GM10248 (cell line): ENCODE measurements at regions not wholly inside any gene's neighbourhood (a gene's known extent, or its start where the extent isn't known, plus 50 kb on each side); places are given as distances from the start of the nearest gene placed in this dataset.

Source experiments
- CTCF ChIA-PET: fragments of 300-600 bp; sonication (Branson Sonifier 250); formaldehyde crosslinking; extraction: SDS; loops from one replicate; lab custom pipeline; 2021; ENCODE audit warnings: antibody characterized with exemption; lab: Yijun Ruan, JAX
- POLR2A ChIA-PET: fragments of 350-650 bp; sonication (Branson Sonifier 250); formaldehyde crosslinking; extraction: SDS; loops from one replicate; lab custom pipeline; 2020; ENCODE audit warnings: antibody characterized with exemption; lab: Yijun Ruan, JAX
- DNase-seq: peaks from one replicate; pipeline ENCODE4 v3.0.0; 2012; ENCODE audit errors: extremely low spot score
- TF ChIP-seq, protein P1 (sequence below): IDR thresholded peaks from 2 replicates; pipeline ENCODE4 v1.5.1; 2012; ENCODE audit warnings: mild to moderate bottlenecking, low read depth; ENCODE audit errors: extremely low read depth, missing control alignments, control extremely low read depth

DNA sequence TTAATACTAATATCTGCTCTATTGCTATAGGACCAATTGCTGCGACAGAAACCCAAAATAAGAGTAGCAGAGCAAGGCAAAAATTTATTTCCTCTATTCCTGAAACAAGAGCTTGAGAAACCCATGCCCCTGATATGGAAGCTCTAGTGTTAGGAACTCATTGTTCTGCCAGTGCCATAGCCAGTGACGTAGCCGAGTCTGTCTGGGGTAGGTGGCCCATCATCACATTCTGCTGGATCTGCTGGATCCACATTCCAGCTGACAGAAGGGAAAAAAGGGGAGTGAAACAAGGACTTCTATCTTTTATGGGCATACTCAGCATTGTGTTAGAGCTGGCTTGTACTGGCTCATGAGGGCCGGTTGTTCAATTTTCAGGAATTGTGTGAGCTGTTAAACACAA lies 248.9 kb upstream of the MON1B start:
- DNase-seq = no peak
- POLR2A ChIA-PET = no interaction called here
- TF ChIP-seq, protein P1, sequence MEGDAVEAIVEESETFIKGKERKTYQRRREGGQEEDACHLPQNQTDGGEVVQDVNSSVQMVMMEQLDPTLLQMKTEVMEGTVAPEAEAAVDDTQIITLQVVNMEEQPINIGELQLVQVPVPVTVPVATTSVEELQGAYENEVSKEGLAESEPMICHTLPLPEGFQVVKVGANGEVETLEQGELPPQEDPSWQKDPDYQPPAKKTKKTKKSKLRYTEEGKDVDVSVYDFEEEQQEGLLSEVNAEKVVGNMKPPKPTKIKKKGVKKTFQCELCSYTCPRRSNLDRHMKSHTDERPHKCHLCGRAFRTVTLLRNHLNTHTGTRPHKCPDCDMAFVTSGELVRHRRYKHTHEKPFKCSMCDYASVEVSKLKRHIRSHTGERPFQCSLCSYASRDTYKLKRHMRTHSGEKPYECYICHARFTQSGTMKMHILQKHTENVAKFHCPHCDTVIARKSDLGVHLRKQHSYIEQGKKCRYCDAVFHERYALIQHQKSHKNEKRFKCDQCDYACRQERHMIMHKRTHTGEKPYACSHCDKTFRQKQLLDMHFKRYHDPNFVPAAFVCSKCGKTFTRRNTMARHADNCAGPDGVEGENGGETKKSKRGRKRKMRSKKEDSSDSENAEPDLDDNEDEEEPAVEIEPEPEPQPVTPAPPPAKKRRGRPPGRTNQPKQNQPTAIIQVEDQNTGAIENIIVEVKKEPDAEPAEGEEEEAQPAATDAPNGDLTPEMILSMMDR = no peak
- CTCF ChIA-PET = no interaction called here

DNA sequence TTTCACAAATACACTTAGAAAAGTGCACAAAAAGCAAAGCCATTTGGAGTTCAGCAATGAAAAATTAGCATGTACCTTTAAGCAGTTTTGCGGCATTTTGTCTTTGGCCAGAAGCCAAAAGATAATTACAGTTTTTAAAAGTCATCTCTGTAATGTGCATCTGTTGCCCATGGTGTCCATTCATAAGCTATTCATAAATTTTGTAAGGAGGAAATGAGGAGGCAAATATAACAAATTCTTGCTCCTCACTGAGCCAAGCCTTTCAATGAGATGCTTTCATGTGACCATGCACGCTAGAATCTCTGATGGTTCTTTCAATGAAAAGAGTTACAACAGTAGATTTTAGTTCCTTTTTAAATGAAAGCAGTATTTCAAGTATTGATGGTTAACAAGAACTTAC lies 247.1 kb upstream of the MON1B start:
- TF ChIP-seq, protein P1 = no peak
- no peak for DNase-seq
- POLR2A ChIA-PET = no interaction called here
- CTCF ChIA-PET = no interaction called here

DNA sequence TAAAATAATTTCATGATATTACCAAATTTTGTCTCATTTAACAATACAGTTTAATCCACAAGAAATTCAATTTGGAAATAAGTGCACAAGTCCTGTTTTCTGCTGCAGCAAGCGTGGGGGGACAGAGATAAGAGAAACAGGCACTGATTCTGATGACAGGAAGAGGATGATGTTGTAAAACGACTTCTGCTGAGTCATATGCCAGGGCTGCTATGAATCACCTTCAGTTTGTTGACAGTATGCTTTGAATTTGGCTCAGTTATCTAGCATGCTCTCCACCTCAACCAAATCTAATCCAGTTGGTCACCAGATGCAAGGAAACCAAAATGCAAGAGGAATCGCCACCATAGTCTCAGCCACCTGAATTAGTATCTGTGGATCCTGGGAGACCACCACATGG lies 244.1 kb upstream of the MON1B start:
- no peak for DNase-seq
- CTCF ChIA-PET = no interaction called here
- POLR2A ChIA-PET = no interaction called here
- TF ChIP-seq, protein P1 = no peak

DNA sequence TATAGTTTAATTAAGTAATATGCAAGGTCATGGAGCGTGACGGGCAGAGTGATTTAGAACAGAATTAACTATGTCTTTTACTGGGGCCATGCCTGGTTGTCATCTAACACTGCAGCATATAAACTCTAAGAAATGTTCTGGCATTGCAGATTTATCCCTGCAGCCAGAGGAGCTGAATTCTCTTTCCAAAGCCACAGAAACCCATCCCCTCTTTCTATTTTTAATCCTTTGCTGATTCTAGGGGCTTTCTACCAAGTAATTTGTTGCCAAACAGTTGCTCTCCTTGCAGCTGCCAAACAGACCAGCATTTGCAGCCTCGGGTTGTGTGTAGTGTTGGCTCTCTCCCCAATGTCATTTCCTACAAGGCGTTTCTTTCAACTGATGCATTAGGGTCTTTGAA lies 243.2 kb upstream of the MON1B start:
- TF ChIP-seq, protein P1 = no peak
- DNase-seq = no peak
- CTCF ChIA-PET = no interaction called here
- POLR2A ChIA-PET = no interaction called here

DNA sequence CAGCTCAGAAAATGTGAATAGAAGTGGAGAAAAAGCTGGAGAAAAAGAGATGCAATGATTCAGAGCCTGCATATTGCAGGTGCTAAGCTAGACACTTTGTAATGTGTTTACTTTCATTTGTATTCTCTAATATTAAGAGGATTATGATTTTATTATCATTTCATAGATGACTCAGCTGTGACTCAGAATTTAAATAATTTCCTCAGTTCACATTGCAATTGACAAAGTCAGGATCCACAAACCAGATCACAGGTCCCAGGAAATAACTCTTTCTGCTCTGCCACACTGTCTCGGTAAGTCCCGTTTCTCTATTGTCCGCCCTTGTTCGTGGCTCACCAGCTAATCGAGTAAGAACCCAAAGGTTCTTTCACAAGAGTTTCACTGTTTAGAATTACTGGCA lies 235.4 kb upstream of the MON1B start:
- POLR2A ChIA-PET = no interaction called here
- no peak for DNase-seq
- CTCF ChIA-PET = interaction anchor here (0.9 to 2.8 kb wide), 2 partner anchors 9 to 14 kb away, joined by 3 to 8 read pairs; no protein-coding TSS in a partner anchor
- TF ChIP-seq, protein P1 = no peak

DNA sequence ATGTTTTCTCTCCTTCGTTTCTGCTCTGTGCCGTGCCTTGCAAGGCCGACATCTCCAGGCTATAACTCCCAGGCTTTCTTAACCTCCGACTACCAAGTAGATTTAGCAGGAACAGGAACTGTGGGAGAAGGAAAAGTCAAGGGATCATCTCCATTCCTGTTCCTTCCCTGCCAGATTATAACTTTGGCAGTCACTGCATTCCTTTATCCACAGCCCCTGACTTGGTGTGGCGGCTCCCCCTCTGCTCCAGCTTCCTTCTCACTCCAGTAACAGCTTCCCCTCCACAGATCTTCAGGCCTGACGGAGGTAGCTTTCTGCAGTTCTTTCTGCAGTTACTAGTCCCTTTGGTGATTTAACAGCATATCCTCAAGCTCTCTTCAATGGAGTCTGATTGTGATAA lies 234.6 kb upstream of the MON1B start:
- POLR2A ChIA-PET = no interaction called here

More for the DNA sequence above, 234.6 kb upstream of the MON1B start:
- no peak for DNase-seq
- TF ChIP-seq, protein P1 = no peak
- CTCF ChIA-PET = interaction anchor here (0.9 to 2.8 kb wide), 3 partner anchors 8 to 20 kb away, joined by 3 to 8 read pairs (median 3); no protein-coding TSS in a partner anchor
